Ascending aorta (tissue), 2 donors: ENCODE measurements at regions not wholly inside any gene's neighbourhood (a gene's known extent, or its start where the extent isn't known, plus 50 kb on each side); places are given as distances from the start of the nearest gene placed in this dataset.
A peak's percentile ranks its signal among the peaks of the same experiment; 100 is the strongest.
"Not testable (repeated sequence)": the region's sequence is repeated elsewhere in the genome, so short reads cannot be mapped to it uniquely, and the experiment has no call there.

Experiments used
- DNase-seq, 2 donors: peaks; one replicate each; pipeline ENCODE4 v3.0.0-alpha.2; 2019; ENCODE audit warnings: low spot score in 2 of 2
- H3K27ac ChIP-seq, 2 donors: fragments of 200-600 bp; sonication (generic); one replicate each; pipeline ENCODE4 v1.5.1; 2016 to 2017; ENCODE audit warnings: mild to moderate bottlenecking in 1 of 2
- H3K27me3 ChIP-seq: fragments of 200-600 bp; sonication (generic); one replicate; pipeline ENCODE4 v1.5.1; 2017
- H3K36me3 ChIP-seq, 2 donors: fragments of 200-600 bp; sonication (generic); one replicate each; pipeline ENCODE4 v1.5.1; 2016
- H3K4me1 ChIP-seq, 2 donors: fragments of 200-600 bp; sonication (generic); one replicate each; pipeline ENCODE4 v1.5.1; 2016 to 2017; ENCODE audit warnings: mild to moderate bottlenecking in 1 of 2
- H3K4me3 ChIP-seq, 2 donors: fragments of 200-600 bp; sonication (generic); one replicate each; pipeline ENCODE4 v1.5.1; 2016 to 2017; ENCODE audit warnings: mild to moderate bottlenecking in 1 of 2
- H3K9me3 ChIP-seq, 2 donors: fragments of 200-600 bp; sonication (generic); one replicate each; pipeline ENCODE4 v1.5.1; 2016
- CTCF ChIP-seq, 3 experiments: fragments of 200-600 bp in 2 of 3; fragments of 450-650 bp in 1 of 3; sonication (generic) in 2 of 3; IDR thresholded peaks; one replicate each; pipeline ENCODE4 v1.5.1; 2016 to 2019; ENCODE audit warnings: antibody characterized with exemption in 3 of 3, mild to moderate bottlenecking in 1 of 3, moderate library complexity in 1 of 3
- intact Hi-C: fragments of 100-400 bp; cut with DNase I; formaldehyde crosslinking; loops from one replicate; pipeline ENCODE4 v1.15.1; 2023

GRCh38 chr1:25011275-25011674, 81.2 kb upstream of the RUNX3 start:
- H3K36me3 ChIP-seq: no peaks in the 10 kb centered on the region
- intact Hi-C loops: no loop called here
- H3K27me3 ChIP-seq: no peaks in the 10 kb centered on the region
- no peak for TF ChIP-seq CTCF (IDR thresholded peaks at IDR 0.05)
- H3K27ac ChIP-seq: no peak overlapping the region
- no peaks in the 10 kb centered on the region for H3K9me3 ChIP-seq
- H3K4me1 ChIP-seq: no peaks in the 10 kb centered on the region
- DNase-seq: no peak
- no peak overlapping the region for H3K4me3 ChIP-seq

GRCh38 chr1:25009671-25010262, 79.7 kb upstream of the RUNX3 start:
- intact Hi-C loops: no loop called here
- H3K4me3 ChIP-seq: no peak overlapping the region
- no peak overlapping the region for H3K27ac ChIP-seq
- H3K27me3 ChIP-seq: no peaks in the 10 kb centered on the region
- TF ChIP-seq CTCF (IDR thresholded peaks at IDR 0.05): no peak
- H3K4me1 ChIP-seq: no peaks in the 10 kb centered on the region
- H3K9me3 ChIP-seq: no peaks in the 10 kb centered on the region
- no peaks in the 10 kb centered on the region for H3K36me3 ChIP-seq
- DNase-seq: no peak

- no peak for DNase-seq
- Histone ChIP-seq H3K27ac (no peak overlapping the region), H3K36me3 (no peaks in the 10 kb centered on the region), H3K4me3 (no peak overlapping the region), H3K4me1 (no peaks in the 10 kb centered on the region), H3K27me3 (no peaks in the 10 kb centered on the region), H3K9me3 (no peaks in the 10 kb centered on the region)
- no peak for TF ChIP-seq CTCF (IDR thresholded peaks at IDR 0.05)
- intact Hi-C loops: no loop called here
These were observed 78.1 kb upstream of the RUNX3 start for GRCh38 chr1:25008192-25008485.

- H3K9me3 ChIP-seq, DNase-seq, H3K4me1 ChIP-seq, intact Hi-C loops, H3K4me3 ChIP-seq, H3K27me3 ChIP-seq, H3K27ac ChIP-seq, H3K36me3 ChIP-seq: not testable (repeated sequence)
These were observed 77.5 kb upstream of the RUNX3 start for GRCh38 chr1:25007390-25008191.

GRCh38 chr1:25006770-25007169, 76.7 kb upstream of the RUNX3 start:
- no peak overlapping the region for H3K27ac ChIP-seq
- no peaks in the 10 kb centered on the region for H3K4me1 ChIP-seq
- no peak overlapping the region for H3K4me3 ChIP-seq
- no peaks in the 10 kb centered on the region for H3K36me3 ChIP-seq
- no peaks in the 10 kb centered on the region for H3K27me3 ChIP-seq
- intact Hi-C loops: no loop called here
- peak in 1 of 2 donors; percentile 69 for DNase-seq
- TF ChIP-seq CTCF (IDR thresholded peaks at IDR 0.05): no peak
- no peaks in the 10 kb centered on the region for H3K9me3 ChIP-seq

- Histone ChIP-seq H3K4me1 (no peaks in the 10 kb centered on the region), H3K9me3 (no peaks in the 10 kb centered on the region), H3K36me3 (no peaks in the 10 kb centered on the region), H3K27ac (no peak overlapping the region), H3K4me3 (no peak overlapping the region), H3K27me3 (no peaks in the 10 kb centered on the region)
- intact Hi-C loops: no loop called here
- TF ChIP-seq CTCF (IDR thresholded peaks at IDR 0.05): no peak
- no peak for DNase-seq
These were observed 74.3 kb upstream of the RUNX3 start for GRCh38 chr1:25004355-25004754.
